Transverse colon (tissue), 4 donors: ENCODE measurements at regions not wholly inside any gene's neighbourhood (a gene's known extent, or its start where the extent isn't known, plus 50 kb on each side); places are given as distances from the start of the nearest gene placed in this dataset.

Experiments used
- DNase-seq: peaks from one replicate; pipeline ENCODE4 v3.0.0-alpha.2; 2019
- H3K27ac ChIP-seq, 4 donors: fragments of 200-600 bp; sonication (generic); 2 replicates each; pipeline ENCODE4 v1.5.1; 2016 to 2018; ENCODE audit warnings: inconsistent platforms in 4 of 4
- H3K27me3 ChIP-seq: fragments of 200-600 bp; sonication (generic); 2 replicates; pipeline ENCODE4 v1.5.1; 2017; ENCODE audit warnings: inconsistent platforms
- H3K36me3 ChIP-seq, 4 donors: fragments of 200-600 bp; sonication (generic); 2 replicates each; pipeline ENCODE4 v1.5.1; 2017 to 2019; ENCODE audit warnings: inconsistent platforms in 4 of 4
- H3K4me1 ChIP-seq, 4 donors: fragments of 200-600 bp; sonication (generic); 2 replicates each; pipeline ENCODE4 v1.5.1; 2017 to 2020; ENCODE audit warnings: inconsistent platforms in 4 of 4
- H3K4me3 ChIP-seq, 4 donors: fragments of 200-600 bp; sonication (generic); 1 replicate in 1 of 4; 2 replicates in 3 of 4; pipeline versions ENCODE4 v1.5.1 to v1.6.1; 2017 to 2019; ENCODE audit warnings: inconsistent platforms in 4 of 4
- H3K9me3 ChIP-seq, 2 donors: fragments of 200-600 bp; sonication (generic); 2 replicates each; pipeline ENCODE4 v1.5.1; 2017 to 2019; ENCODE audit warnings: inconsistent platforms in 2 of 2
- EP300 ChIP-seq: sonication (generic); formaldehyde crosslinking; IDR thresholded peaks from one replicate; pipeline ENCODE4 v1.6.1; 2017; ENCODE audit warnings: antibody characterized with exemption, low read depth
- POLR2A ChIP-seq: fragments of 450-650 bp; IDR thresholded peaks from one replicate; pipeline ENCODE4 v1.6.1; 2016; ENCODE audit warnings: antibody characterized with exemption, mild to moderate bottlenecking, moderate library complexity
- POLR2AphosphoS5 ChIP-seq, 3 donors: sonication (generic); formaldehyde crosslinking; IDR thresholded peaks; one replicate each; pipeline ENCODE4 v1.6.1; 2016; ENCODE audit warnings: antibody characterized with exemption in 3 of 3
- WGBS, 2 donors: methylation state at CpG; one replicate each; pipeline ENCODE4 v1.1.5; 2018; ENCODE audit warnings: low coverage in 1 of 2; 5-methylcytosine and 5-hydroxymethylcytosine counted together
- in situ Hi-C, 4 donors: fragments of 200-750 bp; cut with MboI; loops; one replicate each; pipeline versions ENCODE4 v1.15.0 to v1.15.1; 2017; ENCODE audit warnings: low sequenced_read_pairs in 3 of 4, low pct_ligation_motif_present in 1 of 4, low pct_unique_long_range_greater_than_20kb in 1 of 4
- intact Hi-C: fragments of 100-400 bp; cut with DNase I; formaldehyde crosslinking; loops from one replicate; pipeline ENCODE4 v1.15.1; 2023; ENCODE audit warnings: low total_unique reads
- TF ChIP-seq, protein P1 (sequence below), 5 experiments: fragments of 200-600 bp in 3 of 5; fragments of 450-650 bp in 2 of 5; sonication (generic) in 3 of 5; IDR thresholded peaks; 1 replicate in 2 of 5; 2 replicates in 3 of 5; pipeline ENCODE4 v1.5.1; 2016 to 2017; ENCODE audit warnings: antibody characterized with exemption in 5 of 5, inconsistent platforms in 3 of 5, mild to moderate bottlenecking in 2 of 5, moderate library complexity in 1 of 5

DNA sequence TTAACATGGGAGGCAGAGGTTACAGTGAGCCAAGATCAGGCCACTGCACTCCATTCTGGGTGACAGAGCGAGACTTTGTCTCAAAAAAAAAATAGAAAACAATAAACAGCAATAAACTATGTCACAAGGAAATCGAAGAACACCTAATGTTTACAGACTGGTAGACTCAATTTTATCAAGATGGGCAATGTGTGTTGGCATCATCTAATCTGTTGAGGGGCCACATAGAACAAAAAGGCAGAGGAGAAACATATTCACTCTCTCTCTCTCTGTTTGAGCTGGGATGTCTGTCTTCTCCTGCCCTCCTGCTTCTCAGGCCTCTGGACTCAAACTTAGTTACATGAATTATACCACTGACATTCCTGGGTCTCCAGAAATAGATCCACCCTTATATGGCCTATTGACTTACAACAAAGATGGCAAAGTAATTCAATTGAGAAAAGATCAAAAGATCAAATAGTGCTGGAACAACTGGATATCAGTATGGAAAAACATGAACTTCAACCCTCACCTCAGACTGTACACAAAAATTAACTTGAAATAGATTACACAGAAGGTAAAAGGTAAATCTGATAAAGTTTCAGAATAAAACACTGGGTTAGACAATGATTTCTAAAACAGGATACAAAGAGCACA is 703.8 kb upstream of the CRIM1 start:
- Histone ChIP-seq H3K36me3 (no peaks in the 10 kb centered on the region), H3K4me1 (peaks cover 0 to 5% (median 0%) of the 10 kb centered on the region in 4 donors), H3K4me3 (no peak overlapping the region), H3K27me3 (no peaks in the 10 kb centered on the region), H3K9me3 (no peaks in the 10 kb centered on the region), H3K27ac (peak overlapping the region; percentile 26 to 49 (median 40))
- intact Hi-C loops (no loop called here), in situ Hi-C loops (no loop called here)
- WGBS, 2 donors = 32 to 45% methylated on average over 2 of the region's 2 CpGs
- TF ChIP-seq EP300 (no peak), POLR2A (no peak), POLR2AphosphoS5 (IDR thresholded peaks at IDR 0.05) (no peak)
- TF ChIP-seq, protein P1, sequence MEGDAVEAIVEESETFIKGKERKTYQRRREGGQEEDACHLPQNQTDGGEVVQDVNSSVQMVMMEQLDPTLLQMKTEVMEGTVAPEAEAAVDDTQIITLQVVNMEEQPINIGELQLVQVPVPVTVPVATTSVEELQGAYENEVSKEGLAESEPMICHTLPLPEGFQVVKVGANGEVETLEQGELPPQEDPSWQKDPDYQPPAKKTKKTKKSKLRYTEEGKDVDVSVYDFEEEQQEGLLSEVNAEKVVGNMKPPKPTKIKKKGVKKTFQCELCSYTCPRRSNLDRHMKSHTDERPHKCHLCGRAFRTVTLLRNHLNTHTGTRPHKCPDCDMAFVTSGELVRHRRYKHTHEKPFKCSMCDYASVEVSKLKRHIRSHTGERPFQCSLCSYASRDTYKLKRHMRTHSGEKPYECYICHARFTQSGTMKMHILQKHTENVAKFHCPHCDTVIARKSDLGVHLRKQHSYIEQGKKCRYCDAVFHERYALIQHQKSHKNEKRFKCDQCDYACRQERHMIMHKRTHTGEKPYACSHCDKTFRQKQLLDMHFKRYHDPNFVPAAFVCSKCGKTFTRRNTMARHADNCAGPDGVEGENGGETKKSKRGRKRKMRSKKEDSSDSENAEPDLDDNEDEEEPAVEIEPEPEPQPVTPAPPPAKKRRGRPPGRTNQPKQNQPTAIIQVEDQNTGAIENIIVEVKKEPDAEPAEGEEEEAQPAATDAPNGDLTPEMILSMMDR (IDR thresholded peaks at IDR 0.05) = no peak
- no peak for DNase-seq

DNA sequence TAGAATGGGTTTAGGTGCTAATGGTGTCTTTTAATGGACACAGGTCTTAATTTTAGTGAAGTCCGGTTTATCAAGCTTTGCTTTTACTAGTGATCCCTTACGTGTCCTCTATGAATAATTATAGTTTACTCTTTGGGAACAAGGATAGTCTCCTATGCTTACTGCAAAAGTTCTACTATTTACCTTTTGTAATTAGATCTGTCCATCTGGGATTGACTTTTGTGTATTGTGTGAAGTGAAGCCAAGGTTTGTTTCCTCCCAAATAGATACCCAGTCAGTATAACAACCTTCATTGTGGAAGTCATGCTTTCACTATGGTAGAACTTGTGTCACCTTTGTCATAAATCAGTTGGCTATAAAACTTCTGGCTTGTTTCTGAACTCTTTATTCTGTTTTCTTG is 740.9 kb upstream of the CRIM1 start:
- WGBS, 2 donors = 88 to 98% methylated on average over 2 of the region's 2 CpGs
- no peak for DNase-seq
- no peaks in the 10 kb centered on the region for H3K9me3 ChIP-seq
- no peak overlapping the region for H3K4me3 ChIP-seq
- H3K27ac ChIP-seq = no peak overlapping the region
- H3K4me1 ChIP-seq = no peaks in the 10 kb centered on the region
- no peaks in the 10 kb centered on the region for H3K36me3 ChIP-seq
- TF ChIP-seq POLR2AphosphoS5 (IDR thresholded peaks at IDR 0.05) = no peak
- TF ChIP-seq EP300 = no peak
- TF ChIP-seq POLR2A = no peak
- TF ChIP-seq, protein P1 (IDR thresholded peaks at IDR 0.05) = no peak
- in situ Hi-C loops (no loop called here), intact Hi-C loops (no loop called here)
- H3K27me3 ChIP-seq = no peaks in the 10 kb centered on the region

DNA sequence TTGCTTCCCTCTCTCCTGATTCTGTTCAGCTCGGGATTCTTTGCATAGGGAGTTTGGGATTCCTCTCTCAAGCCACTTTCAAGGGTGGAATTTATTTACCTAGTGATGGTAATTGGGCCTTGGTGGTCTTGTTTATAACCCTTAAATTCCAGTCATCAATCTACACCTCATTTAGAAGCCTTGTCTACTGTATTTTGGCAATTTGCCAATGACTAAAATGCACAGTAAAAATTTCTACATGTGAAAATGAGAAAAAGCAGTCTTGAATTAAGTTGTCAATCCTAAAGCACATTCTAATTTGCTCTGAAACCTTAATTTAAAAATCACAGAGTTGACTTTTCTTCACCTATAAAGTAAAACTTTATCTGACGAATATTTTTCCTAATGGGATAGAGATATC is 749.2 kb upstream of the CRIM1 start:
- intact Hi-C loops (no loop called here), in situ Hi-C loops (no loop called here)
- 65 to 71% methylated on average over 1 to 2 of the region's 2 CpGs for WGBS, 2 donors
- Histone ChIP-seq H3K27ac (no peak overlapping the region), H3K36me3 (no peaks in the 10 kb centered on the region), H3K4me3 (no peak overlapping the region), H3K4me1 (no peaks in the 10 kb centered on the region), H3K9me3 (no peaks in the 10 kb centered on the region), H3K27me3 (no peaks in the 10 kb centered on the region)
- no peak for DNase-seq
- TF ChIP-seq, protein P1 (IDR thresholded peaks at IDR 0.05) = no peak
- no peak for TF ChIP-seq POLR2AphosphoS5 (IDR thresholded peaks at IDR 0.05)
- TF ChIP-seq POLR2A = no peak
- TF ChIP-seq EP300 = no peak

DNA sequence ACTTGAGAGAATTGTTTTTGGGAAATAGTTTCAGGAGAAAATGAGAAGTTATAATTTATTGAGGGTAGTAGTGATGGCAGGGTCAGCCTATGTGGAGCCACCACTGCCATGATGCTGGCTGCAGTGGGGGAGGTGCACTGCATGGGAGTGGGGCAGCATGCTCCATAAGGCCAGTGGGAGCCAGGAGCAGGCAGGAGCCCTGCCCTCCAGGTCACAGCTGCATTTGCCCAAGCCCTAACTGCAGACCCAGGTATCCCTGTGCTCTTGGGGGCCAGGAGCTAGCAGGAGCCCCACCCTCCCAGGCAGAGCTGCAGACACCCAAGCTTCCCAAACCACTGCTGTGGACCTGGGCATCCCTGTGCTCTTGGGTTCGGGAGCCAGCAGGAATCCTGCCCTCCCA is 757.3 kb upstream of the CRIM1 start:
- no peaks in the 10 kb centered on the region for H3K27me3 ChIP-seq
- H3K4me3 ChIP-seq = no peak overlapping the region
- DNase-seq = no peak
- intact Hi-C loops = no loop called here
- no peaks in the 10 kb centered on the region for H3K4me1 ChIP-seq
- H3K27ac ChIP-seq = no peak overlapping the region
- TF ChIP-seq EP300 = no peak
- TF ChIP-seq POLR2AphosphoS5 (IDR thresholded peaks at IDR 0.05) = no peak
- no peak for TF ChIP-seq POLR2A
- TF ChIP-seq, protein P1 (IDR thresholded peaks at IDR 0.05) = no peak
- H3K9me3 ChIP-seq = no peaks in the 10 kb centered on the region
- in situ Hi-C loops = no loop called here
- WGBS, 2 donors = 70% methylated on average over 1 of the region's 1 CpG; no CpG with 5 or more reads in 1 of the 2 donors
- no peaks in the 10 kb centered on the region for H3K36me3 ChIP-seq
